H54 (cell line): ENCODE measurements at regions not wholly inside any gene's neighbourhood (a gene's known extent, or its start where the extent isn't known, plus 50 kb on each side); places are given as distances from the start of the nearest gene placed in this dataset.
"Not testable (repeated sequence)": the region's sequence is repeated elsewhere in the genome, so short reads cannot be mapped to it uniquely, and the experiment has no call there.

ENCODE experiments used
- DNase-seq: peaks from one replicate; pipeline ENCODE4 v3.0.0; 2011; ENCODE audit warnings: low spot score, mixed read lengths; ENCODE audit not compliant: insufficient read length
- FAIRE-seq: peaks from 3 replicates; lab custom pipeline; 2011; peaks lifted over from hg19 to GRCh38; lab: Jason Lieb, UNC
- POLR2A ChIP-seq: IDR thresholded peaks from 2 replicates; pipeline ENCODE4 v1.6.1; 2011; ENCODE audit warnings: low read depth, mild to moderate bottlenecking, low read length

DNA sequence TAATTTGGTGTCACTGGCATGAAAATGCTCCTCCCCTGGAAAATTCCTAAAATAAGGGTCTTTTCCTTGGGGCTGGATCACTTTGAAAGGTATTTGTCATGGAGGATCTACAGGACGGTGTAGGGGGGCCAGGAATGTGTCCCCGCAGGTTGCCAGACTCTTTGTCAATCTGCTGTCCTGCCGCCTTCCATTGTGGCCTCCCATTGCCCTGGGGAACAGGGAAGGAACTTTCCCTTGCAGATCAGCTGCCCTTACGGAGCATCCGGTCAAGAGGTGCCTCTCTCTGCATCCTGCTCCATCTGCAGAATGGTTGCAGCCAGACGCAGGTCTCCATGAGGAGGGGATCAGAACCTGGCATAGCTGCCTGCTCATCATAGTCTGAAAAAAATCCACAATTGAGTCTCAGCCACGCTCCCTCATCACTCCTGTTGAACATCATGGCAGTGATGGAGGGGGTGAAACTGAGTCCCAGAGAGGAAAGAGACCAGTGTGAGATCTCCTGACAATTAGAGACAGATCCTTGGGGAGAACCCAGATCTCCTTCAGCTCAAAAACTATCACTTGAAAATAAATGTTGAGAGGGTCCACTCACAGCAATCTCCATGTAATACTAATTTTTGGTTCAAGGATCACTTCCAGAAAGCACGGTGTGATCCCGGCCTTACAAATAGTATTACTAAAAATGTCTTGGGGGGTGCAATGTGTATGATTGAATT lies 244.8 kb downstream of the MYCN start:
- FAIRE-seq (no peak), DNase-seq (no peak)
- TF ChIP-seq POLR2A, result no peak

GRCh38 chr2:16184341-16184890 lies 244.1 kb downstream of the MYCN start:
- TF ChIP-seq POLR2A, result no peak
- FAIRE-seq, result no peak
- no peak for DNase-seq

DNA sequence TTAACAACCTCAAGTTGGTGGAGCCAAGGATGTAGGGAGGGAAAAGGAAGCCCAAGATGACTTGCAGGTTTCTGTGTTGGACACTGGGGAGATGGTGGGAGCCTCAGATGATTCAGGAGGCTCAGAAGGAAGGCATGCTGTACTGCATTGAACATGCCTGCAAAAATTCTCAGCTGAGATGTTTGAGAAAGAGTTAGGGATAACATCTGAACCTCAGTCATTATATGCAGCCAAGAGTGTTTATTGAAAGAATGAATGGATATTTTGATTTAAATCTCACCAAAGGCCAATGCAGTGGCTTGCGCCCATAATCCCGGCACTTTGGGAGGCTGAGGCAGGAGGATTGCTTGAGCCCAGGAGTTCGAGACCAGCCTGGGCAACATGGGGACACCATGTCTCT lies 243.0 kb downstream of the MYCN start:
- TF ChIP-seq POLR2A, result no peak
- no peak for DNase-seq
- FAIRE-seq, result no peak

DNA sequence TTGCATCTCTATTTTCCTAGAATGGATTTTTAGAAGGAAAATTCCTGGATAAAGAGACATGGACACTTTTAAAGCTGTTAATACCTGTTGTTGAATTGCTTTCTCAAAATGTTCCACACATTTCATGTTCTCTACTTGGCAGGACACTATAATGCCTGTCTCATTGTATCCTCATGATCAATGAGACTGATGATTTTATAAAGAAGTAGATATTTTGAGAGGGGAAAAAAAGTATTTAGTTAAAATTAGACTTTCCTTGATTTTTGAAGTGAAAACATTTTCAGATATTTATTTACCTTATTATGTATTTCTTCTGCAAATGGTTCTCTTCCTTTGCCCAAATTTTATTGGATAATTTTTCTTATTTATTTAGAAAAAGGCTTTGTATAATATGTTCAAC lies 242.5 kb downstream of the MYCN start:
- DNase-seq (no peak), FAIRE-seq (no peak)
- TF ChIP-seq POLR2A, result no peak

DNA sequence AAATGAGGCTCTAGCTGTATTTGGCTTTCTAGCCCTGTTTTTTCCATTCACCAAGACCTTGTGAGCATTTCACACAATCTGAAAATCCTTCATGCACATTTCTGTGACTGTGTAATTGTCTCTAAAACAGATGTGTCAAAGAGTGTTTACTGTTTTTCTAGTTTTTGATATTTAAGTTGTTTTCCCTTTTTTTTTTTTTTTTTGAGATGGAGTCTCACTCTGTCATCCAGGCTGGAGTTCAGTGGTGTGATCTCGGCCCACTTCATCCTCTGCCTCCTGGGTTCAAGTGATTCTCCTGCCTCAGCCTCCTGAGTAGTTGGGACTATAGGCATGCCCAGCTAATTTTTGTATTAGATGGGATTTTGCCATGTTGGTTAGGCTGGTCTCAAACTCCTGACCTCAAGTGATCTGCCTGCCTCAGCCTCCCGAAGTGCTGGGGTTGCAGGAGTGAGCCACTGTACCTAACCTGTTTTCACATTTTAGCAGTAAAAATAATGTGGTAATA lies 242.0 kb downstream of the MYCN start:
- DNase-seq, FAIRE-seq: not testable (repeated sequence)

DNA sequence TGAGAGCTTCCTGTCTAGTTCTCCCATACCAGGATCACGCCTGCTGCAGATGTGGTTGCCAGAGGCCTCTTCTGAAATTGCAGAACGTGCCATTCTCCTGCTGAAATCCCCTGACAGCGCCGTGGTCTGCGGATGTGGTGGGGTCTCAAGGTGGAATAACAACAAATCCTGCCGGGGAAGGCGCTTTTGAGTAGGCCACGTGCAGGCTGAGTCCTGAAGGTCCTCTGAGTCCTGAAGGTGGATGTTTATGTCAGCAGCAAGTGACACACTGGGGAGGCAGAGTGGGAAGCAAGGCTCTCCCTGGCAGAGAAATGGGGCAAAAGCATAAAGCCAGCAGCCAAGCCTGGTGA lies 241.4 kb downstream of the MYCN start:
- TF ChIP-seq POLR2A, result no peak
- DNase-seq (no peak), FAIRE-seq (no peak)

- TF ChIP-seq POLR2A, result no peak
- DNase-seq (no peak), FAIRE-seq (no peak)
Measured at GRCh38 chr2:16181062-16181740, 240.9 kb downstream of the MYCN start.

DNA sequence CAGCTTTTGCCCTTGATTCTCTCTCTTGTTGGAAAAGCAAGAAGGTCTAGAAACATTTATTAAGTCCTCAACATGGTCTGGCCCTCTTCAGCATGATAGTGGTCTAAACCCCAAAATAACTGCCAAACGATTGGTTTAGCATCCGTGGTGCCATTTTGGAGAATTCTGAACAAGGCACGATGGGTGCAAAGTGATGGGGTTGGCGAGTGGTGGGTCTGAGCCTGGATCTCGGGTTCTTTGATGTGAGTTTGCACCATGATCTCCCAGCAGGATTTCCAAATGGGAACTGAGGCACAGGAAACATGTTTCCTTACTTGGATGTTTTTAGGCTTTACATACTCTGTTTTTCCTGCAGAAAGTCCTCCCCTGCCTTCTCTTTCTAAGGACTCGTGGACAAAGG lies 240.3 kb downstream of the MYCN start:
- DNase-seq, result no peak
- no peak for FAIRE-seq
- no peak for TF ChIP-seq POLR2A

DNA sequence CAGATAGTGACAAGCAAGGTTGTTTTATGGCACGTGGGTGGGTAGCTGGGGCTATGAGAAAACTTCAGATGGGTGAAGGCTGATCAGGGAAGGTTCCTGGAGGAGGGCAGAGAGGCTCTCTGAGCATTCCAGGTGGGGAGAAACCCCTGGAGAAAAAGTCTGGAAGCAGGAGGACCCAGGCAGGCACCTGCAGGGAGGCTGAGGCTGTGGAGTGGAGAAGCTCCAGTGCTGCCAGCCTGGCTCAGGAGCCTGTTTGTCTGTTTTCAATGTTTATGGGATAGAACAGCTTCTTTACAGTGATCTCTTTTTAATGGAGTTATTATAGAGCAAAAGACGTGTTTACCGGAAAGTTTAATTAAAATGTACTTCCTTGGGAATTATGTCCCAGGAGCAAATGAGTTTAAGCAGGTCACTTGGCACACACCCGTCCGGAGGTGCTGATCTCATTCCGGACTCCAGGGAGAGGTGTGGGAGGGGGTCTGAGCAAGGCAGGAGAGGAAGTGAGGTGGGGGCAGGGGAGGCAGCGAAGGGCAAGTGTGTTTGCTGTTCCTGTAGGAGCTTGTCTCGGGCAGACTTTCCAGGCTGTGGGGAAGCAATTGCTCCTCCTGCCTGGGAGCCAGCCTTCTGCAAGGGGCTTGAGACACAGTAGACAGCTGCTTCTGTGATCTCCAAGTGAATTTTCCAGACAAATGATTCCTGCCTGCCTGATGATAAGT lies 239.5 kb downstream of the MYCN start:
- FAIRE-seq (no peak), DNase-seq (no peak)
- no peak for TF ChIP-seq POLR2A

DNA sequence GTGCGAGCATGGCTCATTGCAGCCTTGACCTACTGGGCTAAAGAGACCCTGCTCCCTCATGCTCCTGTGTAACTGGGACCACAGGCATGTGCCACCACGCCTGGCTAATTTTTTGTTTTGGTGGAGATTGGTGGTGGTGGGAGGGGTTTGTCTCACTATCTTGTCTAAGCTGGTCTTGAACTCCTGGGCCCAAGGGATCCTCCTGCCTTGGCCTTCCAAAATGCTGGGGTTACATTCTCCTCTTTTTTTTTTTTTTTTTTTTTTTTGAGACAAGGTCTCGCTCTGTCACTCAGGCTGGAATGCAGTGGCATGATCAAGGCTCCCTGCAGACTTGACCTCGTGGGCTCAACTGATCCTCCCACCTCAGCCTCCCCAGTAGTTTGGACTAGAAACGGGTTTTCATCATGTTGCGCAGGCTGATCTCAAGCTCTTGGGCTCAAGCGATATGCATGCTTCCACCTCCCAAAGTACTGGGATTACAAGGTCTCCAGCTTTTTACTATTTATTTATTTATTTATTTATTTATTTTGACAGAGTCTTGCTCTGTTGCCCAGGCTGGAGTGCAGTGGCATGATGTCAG lies 238.3 kb downstream of the MYCN start:
- FAIRE-seq (no peak), DNase-seq (no peak)
- TF ChIP-seq POLR2A, result no peak

DNA sequence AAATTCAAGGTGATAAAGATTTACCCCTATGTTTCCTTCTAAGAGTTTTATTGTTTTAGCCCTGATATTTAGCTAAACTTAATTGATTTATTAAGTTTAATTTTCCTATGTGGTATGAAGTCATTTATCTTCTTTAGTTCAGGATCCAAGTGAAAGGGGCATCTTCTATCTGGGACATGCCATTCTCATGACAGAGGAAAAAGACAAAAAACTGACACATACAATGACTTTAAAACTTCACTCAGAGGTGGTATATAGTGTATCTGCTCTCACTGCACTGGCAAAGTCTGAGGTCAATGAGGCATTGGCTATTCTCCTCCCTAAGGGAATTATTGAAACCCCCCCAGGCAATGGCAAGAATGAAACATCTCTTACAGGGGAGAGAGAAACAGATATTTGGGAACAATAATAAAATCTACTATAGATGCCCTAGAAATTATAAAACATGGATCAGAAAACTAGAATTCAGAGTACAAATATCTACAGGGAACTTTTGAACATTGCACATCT lies 237.4 kb downstream of the MYCN start:
- no peak for FAIRE-seq
- DNase-seq, result no peak
- TF ChIP-seq POLR2A, result no peak

DNA sequence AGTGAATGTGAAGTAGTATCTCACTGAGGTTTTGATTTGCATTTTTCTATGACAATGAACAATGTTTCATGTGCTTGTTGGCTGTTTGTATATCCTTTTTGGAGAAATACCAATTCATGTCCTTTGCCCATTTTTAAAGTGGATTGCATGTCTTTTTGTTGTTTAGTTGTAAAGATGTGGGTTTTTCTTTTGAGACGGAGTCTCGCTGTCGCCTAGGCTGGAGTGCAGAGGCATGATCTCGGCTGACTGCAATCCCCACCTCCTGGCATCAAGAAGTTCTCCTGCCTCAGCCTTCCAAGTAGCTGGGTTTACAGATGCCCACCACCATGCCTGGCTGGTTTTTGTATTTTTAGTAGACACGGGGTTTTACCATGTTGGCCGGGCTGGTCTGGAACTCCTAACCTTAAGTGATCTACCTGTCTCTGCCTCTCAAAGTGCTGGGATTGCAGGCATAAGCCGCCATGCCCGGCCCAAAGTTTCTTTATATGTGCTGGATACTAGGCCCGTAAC lies 236.7 kb downstream of the MYCN start:
- no peak for TF ChIP-seq POLR2A
- no peak for FAIRE-seq
- DNase-seq, result no peak

DNA sequence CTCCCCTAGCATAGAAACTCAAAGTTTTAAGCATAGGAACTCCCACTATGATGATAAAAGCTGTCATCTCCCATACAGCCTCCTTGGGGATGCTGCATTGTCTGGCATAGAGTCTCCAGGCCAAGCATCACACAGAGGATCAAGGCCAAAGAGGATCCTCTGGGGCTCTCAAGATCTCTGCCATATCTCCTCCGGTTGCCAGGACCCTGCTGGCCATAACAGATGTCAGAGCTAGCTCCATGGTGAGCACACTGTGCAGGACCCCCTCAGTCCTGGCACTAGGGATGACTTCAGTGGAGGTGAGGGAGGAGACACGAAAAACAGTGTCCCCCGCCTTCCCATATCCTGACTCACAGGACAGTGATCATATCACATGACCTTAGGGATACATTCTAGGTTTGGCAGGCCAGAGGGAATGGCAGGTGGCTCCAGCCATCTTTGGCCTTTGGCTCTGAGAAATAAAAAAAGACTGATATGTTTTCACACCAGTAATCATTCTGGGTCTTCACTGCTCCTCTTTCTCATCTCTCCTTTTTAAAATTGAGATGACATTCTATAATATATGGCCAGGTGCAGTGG lies 235.0 kb downstream of the MYCN start:
- no peak for TF ChIP-seq POLR2A
- no peak for FAIRE-seq
- DNase-seq, result no peak
